ENCODE measurements at regions not wholly inside any gene's neighbourhood (a gene's known extent, or its start where the extent isn't known, plus 50 kb on each side); places are given as distances from the start of the nearest gene placed in this dataset.

DNA sequence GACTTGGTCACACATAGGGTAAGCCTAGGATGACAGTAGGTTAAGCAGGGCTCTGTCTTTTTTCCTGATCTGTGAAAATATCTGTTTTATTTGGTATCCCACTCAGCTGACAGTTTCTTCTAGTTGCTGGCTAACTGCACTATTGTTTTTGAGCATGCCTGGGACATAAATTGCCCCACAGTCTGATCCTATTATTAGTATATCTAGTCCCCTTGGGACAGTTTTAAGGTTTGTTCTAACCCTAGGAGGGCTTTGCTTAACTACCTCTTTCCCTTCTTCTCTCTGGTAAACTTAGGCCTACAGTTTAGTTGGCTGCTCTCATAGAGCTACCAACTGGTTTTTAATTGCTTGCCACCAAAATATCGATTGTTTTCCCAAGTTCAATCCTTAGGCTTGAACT is 446.6 kb downstream of the ARHGEF28 start:
- BruUV-seq (replicated peaks), result no TSS peak
- no peak overlapping the region for H3K4me2 ChIP-seq (ENCODE audit: control insufficient read depth, insufficient read depth)
- H3K27me3 ChIP-seq (replicated peaks in 1 of 2; ENCODE audit: control insufficient read depth in 2 of 2, insufficient read depth in 2 of 2, low read length in 1 of 2), result no peaks in the 10 kb centered on the region
- no peak overlapping the region for H3K9ac ChIP-seq (ENCODE audit: control insufficient read depth, insufficient read depth, low read length)
- H3K36me3 ChIP-seq (ENCODE audit: control insufficient read depth in 2 of 2, insufficient read depth in 2 of 2, low read length in 1 of 2), result no peaks in the 10 kb centered on the region
- TF ChIP-seq NRF1 (conservative IDR thresholded peaks at IDR 0.05; ENCODE audit: low read depth, low read length), result no peak
- H3K4me3 ChIP-seq, result no peak overlapping the region
- RAD21 ChIA-PET (ENCODE audit: unreplicated experiment), result interaction anchor here (1.5 kb wide), 1 partner anchor 17 kb away, joined by 4 read pairs; no protein-coding TSS in a partner anchor
- DNase-seq (ENCODE audit: low read depth, low spot score) (no peak), FAIRE-seq (no peak), ATAC-seq (peak; percentile 37; the same call in 2 of the 3 replicates)
- H3K79me2 ChIP-seq (ENCODE audit: control insufficient read depth, insufficient read depth, low read length), result no peaks in the 10 kb centered on the region
- in situ Hi-C loops (cut with MboI) (no loop called here), intact Hi-C loops (cut with micrococcal nuclease; ENCODE audit: unreplicated experiment) (no loop called here)
- CTCF ChIA-PET, result interaction anchor here (1.2 kb wide), 1 partner anchor 37 kb away, joined by 4 read pairs; no protein-coding TSS in a partner anchor
- POLR2A ChIA-PET, result interaction anchor here (1.1 kb wide), 2 partner anchors 11 to 20 kb away, joined by 3 read pairs; no protein-coding TSS in a partner anchor
- no peak overlapping the region for H3K27ac ChIP-seq (ENCODE audit: control insufficient read depth, insufficient read depth)
- no peak overlapping the region for H2AFZ ChIP-seq (ENCODE audit: control insufficient read depth, low read depth, low read length)
- no peaks in the 10 kb centered on the region for H3K9me3 ChIP-seq (replicated peaks; ENCODE audit: control insufficient read depth, insufficient read depth, low read length)
- no peaks in the 10 kb centered on the region for H3K4me1 ChIP-seq (ENCODE audit: control insufficient read depth, insufficient read depth, low read length)
- 0% methylated on average over 1 of the region's 1 CpG for WGBS (ENCODE audit: insufficient coverage, insufficient replicate concordance, low lambda C conversion rate, missing lambda C conversion rate)
- no peaks in the 10 kb centered on the region for H4K20me1 ChIP-seq (ENCODE audit: control insufficient read depth, insufficient read depth)
- SMC1A ChIA-PET (ENCODE audit: uncharacterized antibody, unreplicated experiment), result interaction anchor here (1.2 kb wide), 1 partner anchor 123 kb away, joined by 3 read pairs; no protein-coding TSS in a partner anchor

DNA sequence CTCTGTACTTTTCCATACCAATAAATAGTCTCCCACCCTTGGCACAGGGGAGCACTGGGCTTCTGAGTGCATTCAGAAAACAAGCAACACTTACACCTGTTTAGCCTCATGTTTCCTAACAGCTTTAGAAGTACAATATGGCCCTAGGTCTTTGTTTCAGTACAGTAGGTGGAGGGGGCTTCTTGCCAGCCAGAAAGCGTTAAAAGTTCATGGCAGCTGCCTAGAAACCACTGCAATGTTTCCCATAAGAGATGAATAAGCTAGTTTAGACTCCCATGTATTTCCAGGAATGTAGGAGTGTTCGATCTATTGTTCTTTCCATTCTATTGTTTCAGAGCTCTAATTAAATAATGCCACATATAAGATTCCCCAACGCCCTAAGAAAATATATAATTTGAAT is 444.8 kb downstream of the ARHGEF28 start:
- in situ Hi-C loops (cut with MboI), result no loop called here
- Histone ChIP-seq H3K79me2 (ENCODE audit: control insufficient read depth, insufficient read depth, low read length) (no peaks in the 10 kb centered on the region), H3K27ac (ENCODE audit: control insufficient read depth, insufficient read depth) (no peak overlapping the region), H2AFZ (ENCODE audit: control insufficient read depth, low read depth, low read length) (no peak overlapping the region), H3K9ac (ENCODE audit: control insufficient read depth, insufficient read depth, low read length) (no peak overlapping the region), H3K36me3 (ENCODE audit: control insufficient read depth in 2 of 2, insufficient read depth in 2 of 2, low read length in 1 of 2) (no peaks in the 10 kb centered on the region), H4K20me1 (ENCODE audit: control insufficient read depth, insufficient read depth) (no peaks in the 10 kb centered on the region), H3K9me3 (replicated peaks; ENCODE audit: control insufficient read depth, insufficient read depth, low read length) (no peaks in the 10 kb centered on the region), H3K4me1 (ENCODE audit: control insufficient read depth, insufficient read depth, low read length) (no peaks in the 10 kb centered on the region), H3K27me3 (replicated peaks in 1 of 2; ENCODE audit: control insufficient read depth in 2 of 2, insufficient read depth in 2 of 2, low read length in 1 of 2) (no peaks in the 10 kb centered on the region), H3K4me3 (no peak overlapping the region), H3K4me2 (ENCODE audit: control insufficient read depth, insufficient read depth) (no peak overlapping the region)
- RAD21 ChIA-PET (ENCODE audit: unreplicated experiment), result interaction anchor here (1.0 to 1.4 kb wide), 2 partner anchors 43 to 156 kb away, joined by 3 read pairs; no protein-coding TSS in a partner anchor
- no peak for FAIRE-seq
- WGBS (ENCODE audit: insufficient coverage, insufficient replicate concordance, low lambda C conversion rate, missing lambda C conversion rate), result 22% methylated on average over 3 of the region's 3 CpGs
- CTCF ChIA-PET, result no interaction called here
- DNase-seq (ENCODE audit: low read depth, low spot score), result no peak
- POLR2A ChIA-PET, result no interaction called here
- no peak for ATAC-seq
- intact Hi-C loops (cut with micrococcal nuclease; ENCODE audit: unreplicated experiment), result no loop called here
- TF ChIP-seq ZSCAN29 (IDR thresholded peaks at IDR 0.05), result no peak
- SMC1A ChIA-PET (ENCODE audit: uncharacterized antibody, unreplicated experiment), result no interaction called here
- BruUV-seq (replicated peaks), result no TSS peak
